Thoracic aorta (tissue), 2 donors: ENCODE measurements at regions not wholly inside any gene's neighbourhood (a gene's known extent, or its start where the extent isn't known, plus 50 kb on each side); places are given as distances from the start of the nearest gene placed in this dataset.

Experiments used
- ATAC-seq: fragments of 150-250 bp; one replicate; pipeline ENCODE4 v1.8.0; 2017; ENCODE audit warnings: low read depth; ENCODE audit not compliant: insufficient number of reproducible peaks, low FRiP score
- DNase-seq: peaks from one replicate; pipeline ENCODE4 v3.0.0-alpha.2; 2020; ENCODE audit warnings: low spot score
- H3K27ac ChIP-seq, 2 donors: fragments of 200-600 bp; sonication (generic); 1 replicate in 1 of 2; 2 replicates in 1 of 2; pipeline ENCODE4 v1.5.1; 2016; ENCODE audit warnings: mild to moderate bottlenecking in 2 of 2, moderate library complexity in 2 of 2
- H3K27me3 ChIP-seq: fragments of 200-600 bp; sonication (generic); replicated peaks from 2 replicates; pipeline ENCODE4 v1.6.0; 2016; ENCODE audit warnings: mild to moderate bottlenecking; ENCODE audit not compliant: insufficient read depth
- H3K36me3 ChIP-seq: fragments of 200-600 bp; sonication (generic); one replicate; pipeline ENCODE4 v1.5.1; 2016
- H3K4me1 ChIP-seq, 2 donors: fragments of 200-600 bp; sonication (generic); 1 replicate in 1 of 2; 2 replicates in 1 of 2; pipeline versions ENCODE4 v1.5.1 to v1.6.0; 2016; ENCODE audit warnings: low read depth in 2 of 2, mild to moderate bottlenecking in 1 of 2; ENCODE audit not compliant: control insufficient read depth in 1 of 2
- H3K4me3 ChIP-seq: fragments of 200-600 bp; sonication (generic); 2 replicates; pipeline ENCODE4 v1.5.1; 2016; ENCODE audit warnings: mild to moderate bottlenecking
- H3K9me3 ChIP-seq: fragments of 200-600 bp; sonication (generic); 2 replicates; pipeline ENCODE4 v1.5.1; 2016
- CTCF ChIP-seq: fragments of 200-600 bp; sonication (generic); IDR thresholded peaks from one replicate; pipeline ENCODE4 v1.5.1; 2019; ENCODE audit warnings: antibody characterized with exemption

- H3K27me3 ChIP-seq: no peaks in the 10 kb centered on the region
- H3K27ac ChIP-seq: no peak overlapping the region
- H3K9me3 ChIP-seq: no peaks in the 10 kb centered on the region
- no peaks in the 10 kb centered on the region for H3K36me3 ChIP-seq
- peaks cover 0 to 6% of the 10 kb centered on the region in 2 donors for H3K4me1 ChIP-seq
- DNase-seq (no peak), ATAC-seq (no peak)
- TF ChIP-seq CTCF: no peak
- no peak overlapping the region for H3K4me3 ChIP-seq
Measured at GRCh38 chr9:89982016-89982415, 377.2 kb downstream of the GADD45G start.

GRCh38 chr9:89983411-89983810 is 378.6 kb downstream of the GADD45G start:
- DNase-seq (no peak), ATAC-seq (no peak)
- H3K9me3 ChIP-seq: no peaks in the 10 kb centered on the region
- no peaks in the 10 kb centered on the region for H3K36me3 ChIP-seq
- peaks cover 0 to under 1% of the 10 kb centered on the region in 2 donors for H3K4me1 ChIP-seq
- TF ChIP-seq CTCF: no peak
- H3K27me3 ChIP-seq: no peaks in the 10 kb centered on the region
- no peak overlapping the region for H3K27ac ChIP-seq
- no peak overlapping the region for H3K4me3 ChIP-seq

GRCh38 chr9:89984214-89984613 is 379.4 kb downstream of the GADD45G start:
- Histone ChIP-seq H3K4me3 (no peak overlapping the region), H3K36me3 (no peaks in the 10 kb centered on the region), H3K4me1 (peaks cover 0 to 9% of the 10 kb centered on the region in 2 donors), H3K27me3 (no peaks in the 10 kb centered on the region), H3K27ac (no peak overlapping the region), H3K9me3 (no peaks in the 10 kb centered on the region)
- DNase-seq (no peak), ATAC-seq (no peak)
- TF ChIP-seq CTCF: no peak

GRCh38 chr9:89985068-89985467 is 380.3 kb downstream of the GADD45G start:
- ATAC-seq (no peak), DNase-seq (no peak)

GRCh38 chr9:89986190-89986589 is 381.4 kb downstream of the GADD45G start:
- Histone ChIP-seq H3K4me1 (peaks cover 0 to 10% of the 10 kb centered on the region in 2 donors), H3K9me3 (no peaks in the 10 kb centered on the region), H3K4me3 (no peak overlapping the region), H3K27me3 (no peaks in the 10 kb centered on the region), H3K36me3 (no peaks in the 10 kb centered on the region), H3K27ac (no peak overlapping the region)
- no peak for ATAC-seq
- no peak for TF ChIP-seq CTCF
- no peak for DNase-seq

More at GRCh38 chr9:89985068-89985467, 380.3 kb downstream of the GADD45G start:
- Histone ChIP-seq H3K27me3 (no peaks in the 10 kb centered on the region), H3K27ac (no peak overlapping the region), H3K4me1 (peaks cover 0 to 10% of the 10 kb centered on the region in 2 donors), H3K9me3 (no peaks in the 10 kb centered on the region), H3K4me3 (no peak overlapping the region), H3K36me3 (no peaks in the 10 kb centered on the region)
- TF ChIP-seq CTCF: no peak
